ENCODE measurements at regions not wholly inside any gene's neighbourhood (a gene's known extent, or its start where the extent isn't known, plus 50 kb on each side); places are given as distances from the start of the nearest gene placed in this dataset.

- TF ChIP-seq CTCF (conservative IDR thresholded peaks at IDR 0.05): no peak
- TF ChIP-seq EZH2 (IDR thresholded peaks at IDR 0.05; ENCODE audit: low read depth): no peak
Measured at GRCh38 chr6:169075211-169075914, 178.3 kb downstream of the THBS2 start.
